Stomach smooth muscle (tissue), 2 donors: ENCODE measurements at regions not wholly inside any gene's neighbourhood (a gene's known extent, or its start where the extent isn't known, plus 50 kb on each side); places are given as distances from the start of the nearest gene placed in this dataset.

Experiments
- H3K27ac ChIP-seq: one replicate; pipeline ENCODE4 v1.7.0; 2013; ENCODE audit warnings: mild to moderate bottlenecking, low read length, inconsistent platforms
- H3K27me3 ChIP-seq, 2 donors: one replicate each; pipeline ENCODE4 v1.7.0; 2013; ENCODE audit warnings: low read length in 2 of 2; ENCODE audit not compliant: insufficient read depth in 2 of 2, control insufficient read depth in 1 of 2
- H3K36me3 ChIP-seq, 2 donors: one replicate each; pipeline ENCODE4 v1.7.0; 2013; ENCODE audit warnings: low read length in 2 of 2; ENCODE audit not compliant: control insufficient read depth in 2 of 2, insufficient read depth in 2 of 2
- H3K4me1 ChIP-seq: one replicate; pipeline ENCODE4 v1.7.0; 2013; ENCODE audit warnings: low read length; ENCODE audit not compliant: control insufficient read depth, insufficient read depth
- H3K4me3 ChIP-seq, 2 donors: one replicate each; pipeline ENCODE4 v1.7.0; 2013; ENCODE audit warnings: low read length in 2 of 2
- H3K9ac ChIP-seq, 2 donors: one replicate each; pipeline ENCODE4 v1.7.0; 2013; ENCODE audit warnings: low read length in 2 of 2, mild to moderate bottlenecking in 1 of 2
- H3K9me3 ChIP-seq, 2 donors: one replicate each; pipeline ENCODE4 v1.7.0; 2013; ENCODE audit warnings: low read length in 2 of 2; ENCODE audit not compliant: control insufficient read depth in 2 of 2
- donor health status: healthy.
- donor health status: Pancreatic carcinoma.

DNA sequence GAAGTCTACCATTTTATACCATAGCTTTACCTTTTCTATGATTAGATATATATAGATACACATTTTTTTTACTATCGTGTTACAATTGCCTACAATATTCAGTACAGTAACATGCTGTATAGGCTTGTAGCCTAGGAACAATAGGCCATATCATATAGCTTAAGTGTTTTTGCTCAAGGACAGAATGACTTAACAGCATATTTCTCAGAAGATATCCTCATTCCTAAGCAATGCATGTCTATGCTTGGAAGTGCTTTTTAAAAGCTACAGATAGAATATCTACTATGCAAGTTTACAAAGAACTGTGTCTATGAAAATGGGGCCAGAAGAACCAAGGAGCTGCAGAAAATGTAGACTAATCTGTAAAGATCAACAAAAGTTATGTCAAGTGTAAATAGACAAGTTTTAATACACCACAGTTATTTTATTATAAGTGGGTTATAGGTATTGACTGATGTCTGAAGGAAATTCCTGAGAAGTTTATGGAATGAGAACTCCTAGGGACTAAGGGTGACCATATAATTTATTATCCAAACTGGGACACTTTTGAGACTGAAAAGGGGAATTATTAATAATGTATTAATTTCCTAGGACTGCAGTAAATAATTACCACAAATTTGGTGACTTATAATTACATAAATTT lies 138.7 kb upstream of the TGFBR2 start:
- Histone ChIP-seq H3K27me3 (no peaks in the 10 kb centered on the region), H3K36me3 (no peaks in the 10 kb centered on the region), H3K4me1 (peaks cover 5% of the 10 kb centered on the region), H3K9me3 (no peaks in the 10 kb centered on the region), H3K27ac (no peak overlapping the region), H3K4me3 (no peak overlapping the region), H3K9ac (no peak overlapping the region)

- H3K4me3 ChIP-seq, result no peak overlapping the region
- H3K27me3 ChIP-seq, result no peaks in the 10 kb centered on the region
- peaks cover 5% of the 10 kb centered on the region for H3K4me1 ChIP-seq
- H3K27ac ChIP-seq, result no peak overlapping the region
- no peaks in the 10 kb centered on the region for H3K36me3 ChIP-seq
- H3K9ac ChIP-seq, result no peak overlapping the region
- H3K9me3 ChIP-seq, result no peaks in the 10 kb centered on the region
Measured at GRCh38 chr3:30469133-30469532, 137.3 kb upstream of the TGFBR2 start.

GRCh38 chr3:30470496-30470895 lies 135.9 kb upstream of the TGFBR2 start:
- Histone ChIP-seq H3K4me1 (peaks cover 5% of the 10 kb centered on the region), H3K9ac (no peak overlapping the region), H3K27ac (no peak overlapping the region), H3K9me3 (no peaks in the 10 kb centered on the region), H3K27me3 (no peaks in the 10 kb centered on the region), H3K36me3 (no peaks in the 10 kb centered on the region), H3K4me3 (no peak overlapping the region)

DNA sequence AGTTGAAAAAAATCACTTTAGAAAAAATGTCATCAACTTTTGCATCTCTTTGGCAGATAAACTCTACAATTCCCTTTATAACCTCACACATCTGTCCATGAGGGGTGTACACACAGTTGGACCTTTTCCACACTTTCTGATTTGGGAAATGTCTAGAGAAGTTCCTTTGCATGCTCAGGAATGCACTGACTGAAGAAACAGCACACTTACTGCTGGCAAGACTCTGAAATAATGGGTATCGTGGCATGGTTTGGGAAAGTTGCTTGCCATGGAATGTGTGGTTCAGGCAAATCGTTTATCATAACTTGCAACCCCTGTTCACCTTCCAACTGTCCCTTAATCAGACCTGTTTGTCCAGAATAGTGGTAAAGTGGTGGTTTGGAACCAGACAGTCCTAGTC lies 135.3 kb upstream of the TGFBR2 start:
- no peak overlapping the region for H3K27ac ChIP-seq
- no peak overlapping the region for H3K4me3 ChIP-seq
- peaks cover 5% of the 10 kb centered on the region for H3K4me1 ChIP-seq
- H3K9ac ChIP-seq, result no peak overlapping the region
- no peaks in the 10 kb centered on the region for H3K36me3 ChIP-seq
- no peaks in the 10 kb centered on the region for H3K27me3 ChIP-seq
- no peaks in the 10 kb centered on the region for H3K9me3 ChIP-seq

DNA sequence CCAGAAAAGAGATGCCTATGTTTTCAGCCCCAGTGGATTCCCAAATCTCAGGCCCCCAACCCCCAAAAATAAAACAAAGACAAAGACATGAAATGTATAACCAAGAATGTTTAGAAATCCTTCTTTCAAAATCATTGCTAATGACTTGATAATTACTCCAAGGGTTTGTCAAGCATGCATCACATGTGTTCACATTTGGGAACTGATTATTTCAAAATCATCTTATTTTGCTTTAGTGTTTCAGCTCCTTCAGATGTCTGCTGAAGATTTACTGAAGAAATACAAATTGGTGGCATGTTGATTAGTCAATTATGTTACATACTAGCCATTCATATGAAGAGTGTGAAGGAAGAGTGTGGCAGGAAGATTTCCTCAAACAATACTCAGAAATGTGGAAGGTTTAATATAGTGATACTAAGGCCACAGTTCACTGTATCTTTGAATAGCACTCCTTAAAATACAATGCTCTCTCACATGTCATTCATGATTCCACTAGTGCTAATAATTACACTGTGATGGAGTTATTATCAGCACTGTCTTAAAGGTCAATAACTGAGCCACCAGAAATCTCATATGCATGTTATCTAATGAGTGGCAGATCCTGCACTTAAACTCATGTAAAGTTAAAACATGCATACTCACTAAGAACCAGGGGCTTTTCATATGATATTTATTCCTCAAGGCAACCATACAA lies 134.5 kb upstream of the TGFBR2 start:
- Histone ChIP-seq H3K4me1 (peaks cover 5% of the 10 kb centered on the region), H3K9me3 (no peaks in the 10 kb centered on the region), H3K36me3 (no peaks in the 10 kb centered on the region), H3K27ac (no peak overlapping the region), H3K9ac (no peak overlapping the region), H3K27me3 (no peaks in the 10 kb centered on the region), H3K4me3 (no peak overlapping the region)

GRCh38 chr3:30473374-30474051 lies 132.9 kb upstream of the TGFBR2 start:
- H3K4me1 ChIP-seq, result peaks cover 5% of the 10 kb centered on the region
- no peaks in the 10 kb centered on the region for H3K36me3 ChIP-seq
- no peak overlapping the region for H3K4me3 ChIP-seq
- H3K9me3 ChIP-seq, result no peaks in the 10 kb centered on the region
- H3K27me3 ChIP-seq, result no peaks in the 10 kb centered on the region
- no peak overlapping the region for H3K27ac ChIP-seq
- H3K9ac ChIP-seq, result no peak overlapping the region

DNA sequence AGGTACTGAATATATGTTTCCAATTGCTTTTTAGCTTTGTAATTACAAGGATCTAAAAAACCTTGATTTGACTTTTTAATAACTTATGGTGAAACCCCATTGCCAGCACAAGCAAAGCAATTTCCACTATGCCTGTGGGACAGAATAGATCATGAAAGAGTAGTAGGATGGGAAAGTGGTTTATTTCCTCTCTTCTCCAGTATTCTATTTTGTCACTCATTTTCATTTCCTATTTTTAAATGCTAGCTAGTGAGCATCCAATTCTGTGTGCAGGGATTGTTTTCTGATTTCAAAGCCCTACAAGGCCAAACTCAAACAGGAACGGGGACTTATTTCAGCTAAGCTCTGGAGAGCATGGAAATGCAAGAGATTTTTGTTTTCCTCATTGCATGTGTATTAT lies 132.0 kb upstream of the TGFBR2 start:
- Histone ChIP-seq H3K4me3 (no peak overlapping the region), H3K36me3 (no peaks in the 10 kb centered on the region), H3K9ac (no peak overlapping the region), H3K27me3 (no peaks in the 10 kb centered on the region), H3K9me3 (no peaks in the 10 kb centered on the region), H3K27ac (no peak overlapping the region), H3K4me1 (peaks cover 5% of the 10 kb centered on the region)

- Histone ChIP-seq H3K27me3 (no peaks in the 10 kb centered on the region), H3K4me1 (peaks cover 5% of the 10 kb centered on the region), H3K36me3 (no peaks in the 10 kb centered on the region), H3K9me3 (no peaks in the 10 kb centered on the region), H3K27ac (no peak overlapping the region), H3K9ac (no peak overlapping the region), H3K4me3 (no peak overlapping the region)
Measured at GRCh38 chr3:30475038-30475808, 131.2 kb upstream of the TGFBR2 start.

GRCh38 chr3:30475809-30476178 lies 130.6 kb upstream of the TGFBR2 start:
- no peaks in the 10 kb centered on the region for H3K36me3 ChIP-seq

DNA sequence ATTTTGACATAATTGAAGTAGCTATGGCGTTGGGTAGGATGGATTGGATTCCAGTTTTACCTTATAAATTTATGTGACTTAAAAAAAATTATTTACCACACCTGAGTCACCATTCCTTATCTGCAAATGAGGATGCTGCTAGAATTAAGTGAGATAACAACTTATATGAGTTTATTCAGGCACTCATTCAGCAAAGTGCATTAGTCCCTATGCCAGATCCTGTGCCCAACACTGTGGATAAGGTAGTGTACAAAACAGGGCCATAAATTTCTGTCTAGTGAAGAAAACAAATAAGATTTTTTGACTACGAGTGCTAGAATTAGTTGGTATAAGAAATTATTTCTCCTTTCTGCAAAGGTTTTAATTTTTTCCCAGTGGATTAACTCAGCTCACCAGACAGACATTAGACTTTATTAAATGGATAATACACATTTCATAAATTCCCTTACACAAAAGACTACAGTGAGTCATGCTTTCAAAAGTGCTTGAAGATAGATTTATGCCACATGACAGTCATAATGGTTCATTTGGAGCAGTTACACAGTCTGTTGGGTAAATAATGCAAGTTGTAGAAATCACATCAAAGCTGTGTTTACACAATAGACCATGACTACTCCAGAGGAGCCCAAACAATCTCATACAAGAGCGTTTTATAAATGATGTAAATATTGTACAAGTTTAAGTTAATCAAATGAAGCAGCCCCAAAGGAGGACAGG lies 129.9 kb upstream of the TGFBR2 start:
- Histone ChIP-seq H3K9ac (no peak overlapping the region), H3K27me3 (no peaks in the 10 kb centered on the region), H3K9me3 (no peaks in the 10 kb centered on the region), H3K36me3 (no peaks in the 10 kb centered on the region), H3K27ac (no peak overlapping the region), H3K4me3 (no peak overlapping the region), H3K4me1 (no peaks in the 10 kb centered on the region)

More at GRCh38 chr3:30475809-30476178, 130.6 kb upstream of the TGFBR2 start:
- Histone ChIP-seq H3K4me3 (no peak overlapping the region), H3K9ac (no peak overlapping the region), H3K9me3 (no peaks in the 10 kb centered on the region), H3K27me3 (no peaks in the 10 kb centered on the region), H3K27ac (no peak overlapping the region), H3K4me1 (peaks cover 5% of the 10 kb centered on the region)
